OCI-LY3 (cell line): ENCODE measurements at regions not wholly inside any gene's neighbourhood (a gene's known extent, or its start where the extent isn't known, plus 50 kb on each side); places are given as distances from the start of the nearest gene placed in this dataset.

Experiments
- EZH2phosphoT487 ChIP-seq: fragments of 200-600 bp; shearing (Covaris generic); IDR thresholded peaks from 2 replicates; pipeline ENCODE4 v1.6.1; 2018; ENCODE audit warnings: antibody characterized with exemption, mixed run types, low read depth
- TF ChIP-seq, protein P1 (sequence below): fragments of 200-600, 300-600 bp; sonication (generic); IDR thresholded peaks from 2 replicates; pipeline ENCODE4 v1.5.1; 2014; ENCODE audit warnings: antibody characterized with exemption, low read length, low read depth

GRCh38 chr1:87584586-87584985 lies 255.9 kb downstream of the LMO4 start:
- TF ChIP-seq, protein P1, sequence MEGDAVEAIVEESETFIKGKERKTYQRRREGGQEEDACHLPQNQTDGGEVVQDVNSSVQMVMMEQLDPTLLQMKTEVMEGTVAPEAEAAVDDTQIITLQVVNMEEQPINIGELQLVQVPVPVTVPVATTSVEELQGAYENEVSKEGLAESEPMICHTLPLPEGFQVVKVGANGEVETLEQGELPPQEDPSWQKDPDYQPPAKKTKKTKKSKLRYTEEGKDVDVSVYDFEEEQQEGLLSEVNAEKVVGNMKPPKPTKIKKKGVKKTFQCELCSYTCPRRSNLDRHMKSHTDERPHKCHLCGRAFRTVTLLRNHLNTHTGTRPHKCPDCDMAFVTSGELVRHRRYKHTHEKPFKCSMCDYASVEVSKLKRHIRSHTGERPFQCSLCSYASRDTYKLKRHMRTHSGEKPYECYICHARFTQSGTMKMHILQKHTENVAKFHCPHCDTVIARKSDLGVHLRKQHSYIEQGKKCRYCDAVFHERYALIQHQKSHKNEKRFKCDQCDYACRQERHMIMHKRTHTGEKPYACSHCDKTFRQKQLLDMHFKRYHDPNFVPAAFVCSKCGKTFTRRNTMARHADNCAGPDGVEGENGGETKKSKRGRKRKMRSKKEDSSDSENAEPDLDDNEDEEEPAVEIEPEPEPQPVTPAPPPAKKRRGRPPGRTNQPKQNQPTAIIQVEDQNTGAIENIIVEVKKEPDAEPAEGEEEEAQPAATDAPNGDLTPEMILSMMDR = no peak
- TF ChIP-seq EZH2phosphoT487 = no peak
